GM12891 (cell line): ENCODE measurements at regions not wholly inside any gene's neighbourhood (a gene's known extent, or its start where the extent isn't known, plus 50 kb on each side); places are given as distances from the start of the nearest gene placed in this dataset.

ENCODE experiments used
- PAX5 ChIP-seq: IDR thresholded peaks from 2 replicates; pipeline ENCODE4 v1.6.1; 2011; ENCODE audit warnings: low read length, moderate library complexity, mild to moderate bottlenecking; ENCODE audit not compliant: insufficient read depth, severe bottlenecking
- POLR2A ChIP-seq: IDR thresholded peaks from 2 replicates; pipeline ENCODE4 v1.6.1; 2011; ENCODE audit warnings: low read depth, low read length, control low read depth
- POLR2AphosphoS5 ChIP-seq: IDR thresholded peaks from 2 replicates; pipeline ENCODE4 v1.6.1; 2011; ENCODE audit warnings: low read depth, low read length, control low read depth
- POU2F2 ChIP-seq: IDR thresholded peaks from 2 replicates; pipeline ENCODE4 v1.6.1; 2011; ENCODE audit warnings: low read depth, mild to moderate bottlenecking, control low read depth, low read length, moderate library complexity
- SPI1 ChIP-seq: IDR thresholded peaks from 2 replicates; pipeline ENCODE4 v1.6.1; 2011; ENCODE audit warnings: low read depth, low read length, control low read depth
- TAF1 ChIP-seq: IDR thresholded peaks from 2 replicates; pipeline ENCODE4 v1.6.1; 2011; ENCODE audit warnings: low read depth, low read length, control low read depth

DNA sequence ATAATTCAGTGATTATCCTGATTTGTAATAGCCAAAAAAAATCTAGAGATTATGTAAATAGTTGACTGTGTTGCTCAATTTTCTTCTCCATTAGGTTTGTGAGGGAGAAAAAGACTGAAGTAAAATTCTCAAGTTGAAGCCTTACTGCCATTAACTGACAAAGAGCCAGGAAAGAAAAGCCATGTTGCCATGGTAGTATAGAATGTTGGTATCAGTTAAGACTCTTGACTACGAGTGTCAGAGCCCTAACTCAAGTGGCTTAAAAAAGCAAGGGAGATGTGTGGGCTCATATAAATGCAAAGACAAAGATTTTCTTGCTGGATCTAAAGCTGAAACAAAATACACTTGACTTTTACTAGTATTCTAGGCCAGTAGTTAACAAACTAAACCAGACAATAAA, 571.7 kb downstream of the KCTD16 start:
- TF ChIP-seq POLR2AphosphoS5 (no peak), TAF1 (no peak), POLR2A (no peak), SPI1 (no peak), POU2F2 (no peak), PAX5 (no peak)
